GM12891 (cell line): ENCODE measurements at regions not wholly inside any gene's neighbourhood (a gene's known extent, or its start where the extent isn't known, plus 50 kb on each side); places are given as distances from the start of the nearest gene placed in this dataset.

Experiments used
- POLR2A ChIP-seq: IDR thresholded peaks from 2 replicates; pipeline ENCODE4 v1.6.1; 2011; ENCODE audit warnings: low read depth, low read length, control low read depth
- POLR2AphosphoS5 ChIP-seq: IDR thresholded peaks from 2 replicates; pipeline ENCODE4 v1.6.1; 2011; ENCODE audit warnings: low read depth, low read length, control low read depth
- POU2F2 ChIP-seq: IDR thresholded peaks from 2 replicates; pipeline ENCODE4 v1.6.1; 2011; ENCODE audit warnings: low read depth, mild to moderate bottlenecking, control low read depth, low read length, moderate library complexity
- SPI1 ChIP-seq: IDR thresholded peaks from 2 replicates; pipeline ENCODE4 v1.6.1; 2011; ENCODE audit warnings: low read depth, low read length, control low read depth
- TAF1 ChIP-seq: IDR thresholded peaks from 2 replicates; pipeline ENCODE4 v1.6.1; 2011; ENCODE audit warnings: low read depth, low read length, control low read depth

DNA sequence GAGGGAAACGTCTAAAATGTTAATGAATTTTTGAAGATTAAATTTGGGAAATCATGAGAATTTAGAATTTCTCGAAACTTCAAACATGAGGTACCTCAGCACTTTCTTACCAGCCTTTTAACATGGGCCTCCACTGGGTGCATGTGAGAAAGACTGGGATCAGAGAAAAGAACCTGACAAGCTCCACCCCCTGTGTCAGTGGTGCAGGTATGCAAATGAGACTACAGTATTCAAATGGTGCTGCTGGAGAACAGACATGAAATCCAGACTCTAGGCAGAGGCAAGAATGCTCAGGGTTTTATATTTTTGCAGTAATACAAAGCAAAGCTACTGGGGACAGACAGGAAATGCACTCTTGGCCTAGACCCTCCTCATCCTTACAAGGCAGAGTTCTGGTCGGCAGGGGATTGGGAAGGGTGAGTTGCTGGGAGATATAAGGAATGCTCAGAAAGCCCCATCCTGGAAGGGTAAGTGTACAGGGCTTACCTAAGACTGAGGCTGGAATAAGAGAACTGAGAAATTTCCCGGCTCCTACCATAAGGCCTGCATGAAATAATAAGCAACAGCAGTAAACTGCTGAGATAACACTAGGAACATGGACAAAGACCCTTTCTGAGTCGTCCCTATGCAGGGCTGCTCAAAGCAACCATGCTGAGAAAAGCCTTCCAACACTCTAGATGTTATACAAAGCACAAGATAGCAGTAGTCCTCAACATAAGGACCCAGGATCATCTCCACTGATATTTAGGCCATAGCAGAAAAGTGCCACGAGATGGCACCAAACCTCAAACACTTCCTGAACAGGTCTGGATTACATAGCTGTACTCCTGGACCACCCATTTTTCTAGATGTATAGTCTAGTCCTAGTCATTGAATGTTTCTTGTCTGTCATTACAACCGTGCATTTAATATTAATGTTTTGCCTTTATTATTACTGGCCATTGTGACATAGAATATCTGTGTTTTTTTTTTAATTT is 260.8 kb downstream of the RASSF9 start:
- TF ChIP-seq SPI1 = no peak
- no peak for TF ChIP-seq TAF1
- TF ChIP-seq POLR2A = no peak
- no peak for TF ChIP-seq POLR2AphosphoS5
- TF ChIP-seq POU2F2 = 0 out of 2 replicates have a peak, but pooled peaks have one; percentile 21
